ENCODE measurements at regions not wholly inside any gene's neighbourhood (a gene's known extent, or its start where the extent isn't known, plus 50 kb on each side); places are given as distances from the start of the nearest gene placed in this dataset.

- TF ChIP-seq GATA2 (IDR thresholded peaks at IDR 0.05; ENCODE audit: low read depth, low read length): no peak
- no peak for TF ChIP-seq GATA3 (IDR thresholded peaks at IDR 0.05; ENCODE audit: low read depth, low read length)
Measured at GRCh38 chr13:88883741-88884140, 1212.6 kb downstream of the SLITRK5 start.

GRCh38 chr13:88887045-88887662 is 1216.0 kb downstream of the SLITRK5 start:
- TF ChIP-seq GATA3 (IDR thresholded peaks at IDR 0.05; ENCODE audit: low read depth, low read length) (no peak), GATA2 (IDR thresholded peaks at IDR 0.05; ENCODE audit: low read depth, low read length) (no peak)

- TF ChIP-seq GATA2 (IDR thresholded peaks at IDR 0.05; ENCODE audit: low read depth, low read length): no peak
- no peak for TF ChIP-seq GATA3 (IDR thresholded peaks at IDR 0.05; ENCODE audit: low read depth, low read length)
Measured at GRCh38 chr13:88895261-88895941, 1224.2 kb downstream of the SLITRK5 start.

- TF ChIP-seq GATA3 (IDR thresholded peaks at IDR 0.05; ENCODE audit: low read depth, low read length) (no peak), GATA2 (IDR thresholded peaks at IDR 0.05; ENCODE audit: low read depth, low read length) (no peak)
Measured at GRCh38 chr13:88896466-88896865, 1225.3 kb downstream of the SLITRK5 start.

GRCh38 chr13:88908961-88909441 is 1237.8 kb downstream of the SLITRK5 start:
- TF ChIP-seq GATA2 (IDR thresholded peaks at IDR 0.05; ENCODE audit: low read depth, low read length) (no peak), GATA3 (IDR thresholded peaks at IDR 0.05; ENCODE audit: low read depth, low read length) (no peak)

- TF ChIP-seq GATA3 (IDR thresholded peaks at IDR 0.05; ENCODE audit: low read depth, low read length) (no peak), GATA2 (IDR thresholded peaks at IDR 0.05; ENCODE audit: low read depth, low read length) (no peak)
Measured at GRCh38 chr13:88919970-88920628, 1248.9 kb downstream of the SLITRK5 start.

- TF ChIP-seq GATA2 (IDR thresholded peaks at IDR 0.05; ENCODE audit: low read depth, low read length) (no peak), GATA3 (IDR thresholded peaks at IDR 0.05; ENCODE audit: low read depth, low read length) (no peak)
Measured at GRCh38 chr13:88925954-88926353, 1254.8 kb downstream of the SLITRK5 start.

GRCh38 chr13:88926890-88927502 is 1255.8 kb downstream of the SLITRK5 start:
- no peak for TF ChIP-seq GATA3 (IDR thresholded peaks at IDR 0.05; ENCODE audit: low read depth, low read length)
- TF ChIP-seq GATA2 (IDR thresholded peaks at IDR 0.05; ENCODE audit: low read depth, low read length): no peak

- TF ChIP-seq GATA2 (IDR thresholded peaks at IDR 0.05; ENCODE audit: low read depth, low read length): no peak
- TF ChIP-seq GATA3 (IDR thresholded peaks at IDR 0.05; ENCODE audit: low read depth, low read length): no peak
Measured at GRCh38 chr13:88932950-88933349, 1261.8 kb downstream of the SLITRK5 start.

- TF ChIP-seq GATA2 (IDR thresholded peaks at IDR 0.05; ENCODE audit: low read depth, low read length): no peak
- TF ChIP-seq GATA3 (IDR thresholded peaks at IDR 0.05; ENCODE audit: low read depth, low read length): no peak
Measured at GRCh38 chr13:88937384-88937783, 1266.2 kb downstream of the SLITRK5 start.

- no peak for TF ChIP-seq GATA2 (IDR thresholded peaks at IDR 0.05; ENCODE audit: low read depth, low read length)
- TF ChIP-seq GATA3 (IDR thresholded peaks at IDR 0.05; ENCODE audit: low read depth, low read length): no peak
Measured at GRCh38 chr13:88945793-88946192, 1274.6 kb downstream of the SLITRK5 start.

GRCh38 chr13:88948501-88948900 is 1277.3 kb downstream of the SLITRK5 start:
- TF ChIP-seq GATA3 (IDR thresholded peaks at IDR 0.05; ENCODE audit: low read depth, low read length) (no peak), GATA2 (IDR thresholded peaks at IDR 0.05; ENCODE audit: low read depth, low read length) (no peak)

GRCh38 chr13:88958821-88959220 is 1287.7 kb downstream of the SLITRK5 start:
- TF ChIP-seq GATA2 (IDR thresholded peaks at IDR 0.05; ENCODE audit: low read depth, low read length): no peak
- no peak for TF ChIP-seq GATA3 (IDR thresholded peaks at IDR 0.05; ENCODE audit: low read depth, low read length)

- TF ChIP-seq GATA3 (IDR thresholded peaks at IDR 0.05; ENCODE audit: low read depth, low read length) (no peak), GATA2 (IDR thresholded peaks at IDR 0.05; ENCODE audit: low read depth, low read length) (no peak)
Measured at GRCh38 chr13:88976466-88976865, 1305.3 kb downstream of the SLITRK5 start.

All from SH-SY5Y (cell line).